HG03432 (cell line): ENCODE measurements at regions not wholly inside any gene's neighbourhood (a gene's known extent, or its start where the extent isn't known, plus 50 kb on each side); places are given as distances from the start of the nearest gene placed in this dataset.
"Not testable (repeated sequence)": the region's sequence is repeated elsewhere in the genome, so short reads cannot be mapped to it uniquely, and the experiment has no call there.

Experiments
- ATAC-seq: cut with Tn5 transposase; IDR thresholded peaks from one replicate; pipeline ENCODE4 v1.9.1; 2021; ENCODE audit warnings: mild to moderate bottlenecking, moderate library complexity; ENCODE audit not compliant: unreplicated experiment

DNA sequence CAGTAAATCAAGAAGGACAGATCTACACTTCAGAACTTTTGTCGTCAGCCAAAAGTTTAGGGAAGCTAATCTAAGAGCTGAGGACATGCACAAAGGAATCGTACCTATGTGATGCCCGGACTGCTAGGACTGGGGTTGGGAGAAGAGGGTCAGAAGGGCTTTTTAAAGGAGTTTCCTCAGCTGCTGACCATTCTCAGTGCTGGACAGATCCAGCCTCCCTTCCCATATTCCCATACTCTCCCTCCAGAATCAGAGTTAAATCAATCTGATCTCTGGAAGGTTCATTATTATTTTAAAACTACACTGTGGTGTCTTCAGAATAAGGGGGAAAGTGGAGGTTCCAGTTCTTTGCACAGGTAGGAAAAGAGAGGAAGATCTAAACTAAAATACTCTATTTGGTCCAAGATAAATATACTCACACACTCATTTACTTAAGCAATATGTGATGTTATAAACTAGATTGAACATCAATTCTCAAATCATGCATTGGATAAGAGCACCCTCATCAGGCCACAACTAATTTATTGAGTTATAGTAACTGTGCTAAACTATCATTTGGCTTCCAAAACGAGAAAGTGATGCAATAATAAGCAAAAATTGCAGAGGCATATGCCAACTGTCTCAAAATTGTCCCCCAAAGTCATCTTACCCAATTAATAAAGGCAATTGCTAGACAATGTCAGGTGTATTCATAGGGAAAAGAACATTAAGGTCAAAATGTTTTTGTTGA is 124.7 kb downstream of the HNRNPD start:
- ATAC-seq = no peak

DNA sequence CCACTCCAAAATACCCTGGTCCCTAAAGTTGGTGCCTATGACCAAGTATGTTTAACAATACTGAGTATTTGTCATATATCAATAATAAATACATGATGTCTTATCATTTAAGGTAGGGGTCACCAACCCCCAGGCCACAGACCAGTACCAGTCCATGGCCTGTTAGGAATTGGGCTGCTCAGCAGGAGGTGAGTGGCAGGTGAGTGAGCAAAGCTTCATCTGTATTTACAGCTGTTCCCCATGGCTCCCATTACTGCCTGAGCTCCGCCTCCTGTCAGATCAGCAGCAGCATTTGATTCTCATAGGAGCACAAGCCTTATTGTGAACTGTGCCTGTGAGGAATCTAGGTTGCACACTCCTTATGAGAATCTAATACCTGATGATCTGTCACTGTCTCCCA is 126.2 kb downstream of the HNRNPD start:
- ATAC-seq = no peak

DNA sequence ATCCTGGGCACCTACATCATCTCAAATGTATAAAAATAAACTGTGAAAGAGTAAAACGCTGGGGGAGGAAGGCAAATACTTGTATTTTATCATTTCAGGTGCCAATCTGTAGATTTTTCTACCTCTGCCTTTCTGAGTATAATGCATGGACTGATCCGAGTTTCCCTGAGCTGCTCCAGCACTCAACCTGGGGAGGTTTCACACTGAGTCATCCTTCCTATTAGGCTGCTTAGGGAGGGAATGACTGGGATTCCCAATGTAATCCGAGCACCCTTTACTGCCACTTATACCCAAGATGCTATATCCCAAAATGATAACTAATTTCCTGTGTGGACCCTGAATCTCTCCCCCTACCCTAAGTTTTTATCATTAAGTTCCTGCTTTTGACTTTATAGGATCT is 126.6 kb downstream of the HNRNPD start:
- no peak for ATAC-seq

DNA sequence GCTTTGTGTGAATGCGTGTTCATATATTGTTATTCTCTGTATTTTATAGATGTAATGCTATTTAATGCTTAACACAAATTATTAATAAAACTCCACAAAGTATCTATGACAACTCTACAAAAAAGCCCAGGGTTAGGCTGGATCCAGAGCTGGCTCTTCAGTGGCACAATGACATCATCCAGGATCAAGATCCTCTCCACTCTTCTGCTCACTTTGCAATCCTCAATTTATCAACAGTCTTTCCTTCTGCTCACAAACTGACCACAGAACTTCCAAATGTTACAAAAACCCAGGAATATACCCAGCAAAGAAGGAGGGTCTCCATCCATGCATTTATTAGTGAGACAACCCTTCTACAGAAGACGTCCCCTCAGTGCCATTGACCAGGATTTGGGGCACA is 132.3 kb downstream of the HNRNPD start:
- ATAC-seq = no peak

DNA sequence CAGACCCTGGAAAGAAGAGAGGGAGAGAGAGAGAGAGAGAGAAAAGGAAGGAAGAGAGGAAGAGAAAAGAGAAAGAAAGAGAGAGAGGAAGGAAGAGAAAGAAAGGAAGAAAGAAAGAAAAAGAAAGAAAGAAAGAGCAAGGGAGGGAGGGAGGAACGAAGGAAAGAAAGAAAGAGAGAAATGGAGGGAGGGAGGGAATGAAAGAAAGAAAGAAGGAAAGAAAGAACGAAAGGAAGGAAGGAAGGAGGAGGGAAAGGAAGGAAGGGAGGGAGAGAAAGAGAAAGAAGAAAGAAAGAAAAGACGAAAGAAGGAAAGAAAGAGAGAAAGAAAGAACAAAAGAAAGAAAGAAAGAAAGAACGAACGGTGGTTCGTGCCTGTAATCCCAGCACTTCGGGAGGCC is 133.4 kb downstream of the HNRNPD start:
- no peak for ATAC-seq

DNA sequence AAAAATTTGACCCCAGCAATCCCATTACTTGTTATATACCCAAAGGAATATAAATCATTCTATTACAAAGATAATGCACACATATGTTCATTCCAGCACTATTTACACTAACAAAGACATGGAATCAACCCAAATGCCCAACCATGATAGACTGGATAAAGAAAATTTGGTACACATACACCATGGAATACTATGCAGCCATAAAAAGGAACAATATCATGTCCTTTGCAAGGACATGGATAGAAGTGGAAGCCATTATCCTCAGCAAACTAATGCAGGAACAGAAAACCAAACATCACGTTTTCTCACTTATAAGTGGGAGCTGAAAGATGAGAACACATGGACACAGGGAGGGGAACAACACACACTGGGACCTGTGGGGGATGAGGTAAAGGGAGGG is 136.6 kb downstream of the HNRNPD start:
- not testable (repeated sequence) for ATAC-seq

DNA sequence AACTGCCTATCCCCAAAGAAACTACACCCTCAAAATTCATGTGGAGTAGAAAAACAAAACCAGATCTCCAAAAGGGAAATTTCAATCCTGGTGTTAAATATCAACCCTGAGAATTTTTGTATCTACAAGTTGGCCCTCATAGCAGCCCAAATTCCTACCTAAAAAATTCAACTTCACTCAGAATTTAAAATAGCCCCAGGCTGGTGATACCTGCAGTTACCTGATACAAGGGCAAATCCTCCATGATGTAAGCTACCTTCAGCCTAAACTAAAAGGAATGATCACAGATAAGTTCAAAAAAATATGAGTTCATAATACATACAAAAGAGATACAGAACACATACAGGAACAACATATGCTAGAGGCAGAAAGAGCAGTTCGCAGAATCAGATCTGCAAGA is 138.4 kb downstream of the HNRNPD start:
- no peak for ATAC-seq

DNA sequence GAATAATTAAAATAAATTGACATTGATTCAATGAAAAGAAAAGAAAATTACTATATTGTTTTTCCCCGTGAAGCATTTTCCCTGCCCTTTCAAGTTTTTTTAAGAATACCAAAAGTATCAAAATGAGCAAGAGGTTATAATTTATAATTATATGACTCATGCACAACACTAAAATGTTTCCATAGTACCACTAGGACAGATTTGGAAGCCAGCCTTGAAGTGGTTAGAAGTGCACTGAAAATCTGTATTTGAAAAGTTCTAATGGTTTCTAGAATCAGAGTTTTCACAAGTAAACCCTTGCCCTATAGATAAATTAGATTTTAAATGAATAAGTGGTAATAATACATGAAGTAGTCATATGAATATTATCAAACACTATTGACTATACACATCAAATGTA is 140.9 kb downstream of the HNRNPD start:
- ATAC-seq = no peak

DNA sequence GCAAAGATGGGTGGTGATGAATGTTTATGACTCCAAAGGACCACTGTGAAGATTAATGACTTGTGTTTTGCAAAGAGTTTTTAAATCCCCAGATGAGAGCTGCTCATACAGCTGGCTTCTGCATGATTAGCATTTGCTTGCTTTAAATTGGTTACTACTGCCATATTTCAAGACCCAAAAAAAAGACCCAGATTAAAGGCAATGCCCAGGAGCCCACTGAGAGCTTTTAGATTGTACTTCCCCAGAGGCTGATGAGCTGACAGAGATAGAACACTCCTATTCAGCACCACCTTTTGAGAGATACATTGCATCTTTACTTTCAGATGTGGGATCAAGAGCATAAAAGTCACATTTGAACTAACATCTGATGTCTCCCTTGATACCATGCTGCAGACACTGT is 142.0 kb downstream of the HNRNPD start:
- ATAC-seq = no peak

DNA sequence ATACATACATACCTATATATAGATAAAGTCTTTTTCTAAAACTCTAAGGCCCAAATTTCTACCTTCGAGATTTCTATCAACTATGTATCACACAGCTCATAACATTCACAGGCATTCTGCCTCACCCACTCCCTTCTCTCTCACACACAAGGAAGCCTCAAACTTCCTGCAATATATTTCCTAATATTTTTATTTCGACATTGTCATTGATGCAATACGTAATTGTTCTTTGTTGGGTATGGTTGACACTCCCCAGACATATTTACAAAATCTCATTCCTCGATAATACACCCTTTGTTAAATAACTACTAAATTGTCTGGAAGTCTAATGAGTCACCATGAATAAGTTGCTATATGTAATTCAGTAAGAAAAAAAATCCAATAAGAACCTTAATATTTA is 143.5 kb downstream of the HNRNPD start:
- ATAC-seq = no peak

DNA sequence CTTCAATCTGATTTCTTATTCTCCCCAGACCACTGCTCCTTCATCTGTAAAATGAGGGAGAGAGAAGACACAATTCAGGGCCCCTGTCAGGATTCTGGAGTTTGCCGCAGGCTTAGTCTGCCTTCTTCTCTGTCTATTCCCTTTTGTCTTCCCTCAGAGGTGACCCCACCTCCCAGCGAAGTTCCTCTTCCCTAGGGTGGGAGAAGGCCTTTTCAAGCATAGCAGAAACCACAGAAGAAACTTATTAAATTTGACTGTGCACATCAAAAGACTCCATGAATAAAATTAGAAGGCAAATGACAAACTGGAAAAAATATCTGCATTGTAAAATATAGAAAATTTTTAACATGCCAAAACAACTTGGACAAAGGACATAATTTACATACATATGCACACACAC is 148.8 kb downstream of the HNRNPD start:
- no peak for ATAC-seq

DNA sequence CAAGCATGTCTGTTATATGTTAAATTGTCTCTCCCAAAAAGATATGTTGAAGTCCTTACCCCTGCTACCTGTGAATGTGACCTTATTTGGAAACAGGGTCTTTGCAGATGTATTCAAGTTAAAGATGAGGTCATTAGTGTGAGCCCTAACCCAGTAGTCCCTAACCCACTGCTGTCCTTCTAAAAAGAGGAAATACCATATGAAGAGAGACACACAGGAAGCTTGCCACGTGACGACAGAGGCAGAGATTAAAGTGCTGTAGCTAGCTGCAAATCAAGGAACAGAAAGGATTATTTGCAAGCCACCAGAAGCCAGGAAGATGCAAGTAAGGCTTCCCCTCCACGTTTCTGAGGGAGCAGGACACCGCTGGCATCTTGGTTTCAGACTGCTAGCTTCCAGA is 150.1 kb downstream of the HNRNPD start:
- ATAC-seq = peak; percentile 78

DNA sequence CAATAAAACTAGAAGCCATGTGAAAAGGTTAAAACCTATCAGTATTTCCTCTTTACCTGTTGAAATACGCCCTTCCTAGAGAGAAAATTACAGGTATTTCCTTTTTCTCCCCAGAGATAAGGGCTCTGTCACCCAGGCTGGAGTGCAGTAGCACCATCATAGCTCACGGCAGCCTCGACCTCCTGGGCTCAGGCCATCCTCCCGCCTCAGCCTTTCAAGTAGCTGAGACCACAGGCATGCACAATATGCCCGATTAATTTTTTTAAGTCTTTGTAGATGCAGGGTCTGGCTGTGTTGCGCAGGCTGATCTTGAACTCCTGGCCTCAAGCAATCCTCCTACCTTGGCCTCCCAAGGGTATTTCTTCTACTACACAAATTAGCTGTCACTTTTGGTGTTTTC is 154.4 kb downstream of the HNRNPD start:
- ATAC-seq = no peak

DNA sequence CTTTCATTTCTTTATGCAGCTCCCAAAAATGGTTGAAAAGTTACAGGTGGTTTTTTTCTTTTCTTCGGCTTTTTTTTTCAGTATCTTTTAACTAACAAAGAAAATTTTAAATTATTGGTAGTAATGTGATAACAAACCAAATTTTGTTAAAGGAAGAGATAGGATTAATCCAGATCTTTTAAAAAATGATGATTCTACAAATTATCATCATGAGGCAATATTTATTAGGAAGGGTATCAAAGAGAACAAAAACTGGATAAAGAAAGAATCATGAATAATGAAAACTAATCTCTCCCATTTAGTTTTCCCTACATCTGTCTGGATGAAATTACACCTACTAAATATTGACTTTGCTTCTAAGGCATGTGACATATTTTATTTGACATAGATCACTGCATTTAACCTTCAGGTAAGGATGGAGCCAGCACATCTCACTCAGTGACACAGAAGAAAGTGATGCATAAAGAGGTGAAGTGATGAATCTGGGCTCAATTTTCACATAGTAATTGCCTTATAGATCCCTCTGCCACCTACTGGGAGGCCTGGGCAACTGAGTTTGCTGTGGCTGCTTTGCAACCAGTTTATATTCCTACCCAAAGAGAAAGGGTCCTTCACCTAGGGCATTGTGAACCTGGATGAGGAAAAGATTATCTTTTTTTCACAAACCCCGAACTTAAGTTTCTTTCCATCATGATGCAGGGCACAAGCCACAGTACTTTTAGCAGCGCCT is 155.6 kb downstream of the HNRNPD start:
- ATAC-seq = no peak

DNA sequence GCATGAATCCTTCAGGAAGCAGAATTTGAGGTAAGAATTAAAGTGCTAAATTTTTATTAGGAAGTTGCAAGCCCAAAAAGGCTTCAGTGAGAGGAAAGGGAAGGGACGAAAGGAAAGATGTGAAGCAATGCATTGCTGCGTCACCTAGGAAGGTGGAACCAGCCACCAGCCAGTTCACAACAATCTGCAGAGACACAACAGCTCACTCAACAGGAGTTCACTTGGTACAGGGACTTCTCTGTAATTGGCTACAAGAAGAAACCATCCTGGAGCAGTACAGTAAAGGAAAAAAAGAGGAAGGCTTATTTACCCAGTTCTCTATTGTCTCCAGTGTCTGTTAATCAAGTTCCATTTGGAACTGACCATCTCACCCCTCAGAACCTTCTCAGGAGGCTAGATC is 157.6 kb downstream of the HNRNPD start:
- no peak for ATAC-seq

DNA sequence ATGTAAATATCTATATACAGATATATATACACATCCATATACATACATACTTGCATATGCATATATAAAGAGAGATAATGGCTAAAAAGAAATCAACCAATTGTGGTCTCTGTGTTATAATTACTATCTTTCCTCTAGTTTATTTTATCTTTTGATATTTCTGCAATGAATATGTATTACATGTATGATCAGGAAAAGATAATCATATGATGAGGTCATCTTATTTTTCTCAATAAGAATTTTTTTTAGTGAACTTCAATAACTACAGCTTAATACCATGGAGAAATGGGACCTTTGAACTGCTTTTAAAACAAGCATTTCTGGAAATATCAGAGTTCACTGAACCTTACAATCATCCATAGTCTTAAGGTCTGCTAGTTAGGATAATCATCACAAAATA is 158.0 kb downstream of the HNRNPD start:
- ATAC-seq = no peak

DNA sequence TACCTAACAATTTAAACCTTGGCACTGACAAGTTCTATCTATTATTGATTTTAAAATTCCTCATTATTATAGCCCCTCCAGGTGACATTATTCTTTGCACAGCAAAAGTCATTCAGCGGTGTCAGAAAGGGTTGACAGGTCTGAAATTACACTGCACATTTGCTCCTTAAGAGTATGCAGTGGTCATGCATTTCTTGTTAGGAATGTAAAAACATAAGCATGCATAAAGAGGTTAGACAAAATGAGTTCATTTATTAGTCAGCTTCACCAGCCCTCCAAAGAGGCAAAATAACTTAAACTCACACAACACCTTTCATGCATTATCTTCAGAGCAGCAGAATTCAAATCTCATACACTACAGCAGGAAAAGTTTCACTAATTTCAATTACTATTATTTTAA is 158.8 kb downstream of the HNRNPD start:
- no peak for ATAC-seq

DNA sequence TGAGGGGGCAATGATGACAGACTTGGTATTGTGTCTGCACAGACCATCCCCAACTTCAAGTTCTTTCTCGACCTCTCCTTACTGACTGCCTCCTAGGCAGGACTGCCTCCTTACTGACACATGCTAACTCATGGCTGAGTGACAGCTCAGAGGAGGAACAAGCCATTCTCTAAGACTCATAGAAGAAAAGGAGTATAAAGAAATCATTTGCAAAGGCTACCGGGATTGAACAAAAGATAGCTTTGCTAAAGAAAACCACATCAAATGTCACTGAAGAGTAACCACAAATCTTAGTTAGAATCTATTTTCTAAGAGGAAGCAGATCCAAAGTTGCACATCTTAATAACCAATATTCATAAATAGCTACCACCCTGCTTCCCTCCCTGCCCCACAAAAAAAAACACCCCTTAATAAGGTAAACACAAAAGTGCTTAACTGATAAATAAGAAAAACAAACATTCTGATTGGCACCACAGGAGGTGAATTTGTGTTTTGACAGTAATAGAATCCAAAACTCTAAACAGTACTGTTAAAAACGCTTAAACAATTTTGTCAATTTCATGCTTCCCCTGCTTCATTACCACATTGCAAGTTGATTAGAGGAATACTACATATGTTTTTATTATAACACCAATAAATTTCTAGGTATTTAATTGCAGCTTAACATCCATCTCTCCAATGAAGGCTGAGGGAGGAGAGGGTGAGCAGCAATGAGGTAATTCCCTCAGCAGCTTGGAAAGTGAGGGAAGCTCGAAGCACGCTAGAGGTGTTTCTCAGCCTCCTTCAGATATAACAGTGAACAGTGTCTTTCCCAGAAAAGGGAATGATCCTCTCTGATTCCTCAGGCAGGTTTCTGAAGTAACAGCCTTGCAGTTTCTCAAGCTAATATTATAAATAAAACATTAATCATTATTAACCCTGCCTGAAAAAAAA is 160.0 kb downstream of the HNRNPD start:
- ATAC-seq = no peak

DNA sequence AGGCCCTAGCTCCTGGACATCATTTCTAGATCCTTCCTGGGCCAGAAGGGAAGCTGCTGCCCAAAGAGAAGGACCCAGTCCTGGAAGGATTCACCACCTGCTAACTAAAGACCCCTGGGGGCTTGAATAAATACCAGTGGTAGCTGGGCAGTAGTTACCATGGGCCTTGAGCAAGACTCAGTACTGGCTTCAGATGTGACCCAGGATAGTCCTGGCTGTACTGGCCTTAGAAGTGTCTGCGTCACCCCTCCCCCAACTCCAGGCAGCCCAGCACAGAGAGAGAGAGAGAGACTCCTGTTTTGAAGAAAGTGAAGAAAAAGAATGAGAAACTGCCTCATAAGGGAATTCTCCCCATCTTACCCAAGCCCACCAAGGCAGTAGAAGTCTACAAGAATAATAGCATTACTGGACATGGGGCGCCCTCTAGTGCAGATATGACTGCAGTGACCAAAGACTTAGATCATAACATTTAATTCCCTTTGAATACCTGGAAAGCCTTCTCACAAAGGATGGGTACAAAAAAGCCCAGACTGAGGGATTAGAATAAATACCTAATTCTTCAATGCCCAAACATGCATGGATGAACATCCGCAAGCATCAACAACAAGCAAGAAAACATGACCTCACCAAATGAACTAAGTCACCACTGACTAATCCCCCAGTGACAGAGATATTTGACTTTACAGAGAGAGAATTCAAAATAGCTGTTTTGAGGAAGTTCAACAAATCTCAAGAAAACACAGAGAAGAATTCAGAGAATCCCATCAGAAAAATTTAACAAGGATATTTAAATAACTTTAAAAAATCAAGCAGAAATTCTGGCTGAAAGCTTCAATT is 171.8 kb downstream of the HNRNPD start:
- ATAC-seq = peak; percentile 66

DNA sequence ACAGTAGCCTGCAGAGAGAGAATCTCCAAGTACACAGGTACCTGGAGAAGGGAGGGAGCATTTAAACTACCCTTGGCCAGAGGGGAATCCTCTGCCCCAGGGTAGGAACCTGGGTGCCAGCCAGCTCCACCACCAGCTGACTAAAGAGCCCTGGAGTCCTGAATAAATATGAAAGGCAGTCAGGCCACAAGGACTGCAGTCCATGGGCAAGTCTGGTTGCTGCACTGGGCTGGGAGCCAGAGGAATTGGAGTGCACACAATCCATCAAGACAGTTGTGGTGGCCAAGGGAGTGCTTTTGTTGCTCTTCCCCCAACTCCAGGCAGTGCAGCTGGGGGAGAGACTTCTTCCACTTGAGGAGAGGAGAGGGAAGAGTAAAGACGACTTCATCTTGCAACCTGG is 172.5 kb downstream of the HNRNPD start:
- no peak for ATAC-seq

DNA sequence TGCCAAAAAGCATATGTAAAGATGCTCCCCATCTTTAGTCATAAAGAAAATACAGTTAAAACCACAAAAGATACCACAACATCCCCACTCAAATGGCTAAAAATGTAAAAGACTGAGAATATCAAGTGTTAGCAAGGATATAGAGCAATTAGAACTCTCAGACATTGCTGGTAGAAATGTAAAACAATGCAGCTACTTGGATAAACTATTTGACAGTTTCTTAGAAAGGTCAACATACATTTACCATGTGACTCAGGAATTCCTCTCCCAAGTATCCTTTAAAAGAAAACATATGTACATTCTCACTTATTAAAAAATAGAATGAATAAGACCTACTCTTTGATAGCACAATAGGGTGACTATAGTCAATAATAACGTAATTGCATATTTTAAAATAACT is 173.7 kb downstream of the HNRNPD start:
- ATAC-seq = no peak
